GM12874 (cell line): ENCODE measurements at regions not wholly inside any gene's neighbourhood (a gene's known extent, or its start where the extent isn't known, plus 50 kb on each side); places are given as distances from the start of the nearest gene placed in this dataset.

Experiments used
- TF ChIP-seq, protein P1 (sequence below): IDR thresholded peaks from 2 replicates; pipeline ENCODE4 v1.5.1; 2011; ENCODE audit warnings: low read depth, mild to moderate bottlenecking, control low read depth, low read length, moderate library complexity; ENCODE audit not compliant: insufficient read depth

DNA sequence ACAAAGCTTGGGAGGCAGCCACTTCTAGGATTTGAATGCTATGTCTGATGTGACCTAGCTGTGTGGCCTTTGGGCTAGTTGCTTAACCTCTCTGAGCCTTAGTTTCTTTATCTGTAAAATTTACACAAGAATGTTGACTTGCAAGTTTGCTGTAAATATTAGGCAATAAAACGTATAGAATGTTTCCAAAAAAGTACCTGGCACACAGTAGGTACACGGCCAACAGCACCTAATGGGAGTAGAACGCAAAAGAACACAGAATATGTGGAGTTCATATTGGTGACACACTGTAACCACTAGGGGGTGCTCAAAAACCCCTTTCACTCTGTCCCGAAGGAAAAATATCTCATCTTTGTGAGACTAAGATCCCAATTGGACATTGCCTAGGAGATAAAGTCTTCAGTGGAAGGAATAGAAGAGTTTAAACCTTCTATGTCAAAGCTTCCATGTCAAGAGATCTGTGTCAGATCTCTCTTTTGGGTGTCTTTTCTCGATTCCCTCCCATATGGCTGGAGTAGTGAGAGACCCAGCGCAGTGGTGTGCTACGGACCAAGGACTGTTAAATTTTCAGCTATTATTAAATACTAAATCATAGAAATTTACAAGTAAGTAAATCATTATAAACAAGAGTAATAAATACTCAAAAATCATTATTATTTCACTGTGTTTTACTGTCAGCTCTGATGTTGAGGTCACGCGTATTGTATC is 145.4 kb upstream of the RAD23B start:
- TF ChIP-seq, protein P1, sequence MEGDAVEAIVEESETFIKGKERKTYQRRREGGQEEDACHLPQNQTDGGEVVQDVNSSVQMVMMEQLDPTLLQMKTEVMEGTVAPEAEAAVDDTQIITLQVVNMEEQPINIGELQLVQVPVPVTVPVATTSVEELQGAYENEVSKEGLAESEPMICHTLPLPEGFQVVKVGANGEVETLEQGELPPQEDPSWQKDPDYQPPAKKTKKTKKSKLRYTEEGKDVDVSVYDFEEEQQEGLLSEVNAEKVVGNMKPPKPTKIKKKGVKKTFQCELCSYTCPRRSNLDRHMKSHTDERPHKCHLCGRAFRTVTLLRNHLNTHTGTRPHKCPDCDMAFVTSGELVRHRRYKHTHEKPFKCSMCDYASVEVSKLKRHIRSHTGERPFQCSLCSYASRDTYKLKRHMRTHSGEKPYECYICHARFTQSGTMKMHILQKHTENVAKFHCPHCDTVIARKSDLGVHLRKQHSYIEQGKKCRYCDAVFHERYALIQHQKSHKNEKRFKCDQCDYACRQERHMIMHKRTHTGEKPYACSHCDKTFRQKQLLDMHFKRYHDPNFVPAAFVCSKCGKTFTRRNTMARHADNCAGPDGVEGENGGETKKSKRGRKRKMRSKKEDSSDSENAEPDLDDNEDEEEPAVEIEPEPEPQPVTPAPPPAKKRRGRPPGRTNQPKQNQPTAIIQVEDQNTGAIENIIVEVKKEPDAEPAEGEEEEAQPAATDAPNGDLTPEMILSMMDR = peak; percentile 58

DNA sequence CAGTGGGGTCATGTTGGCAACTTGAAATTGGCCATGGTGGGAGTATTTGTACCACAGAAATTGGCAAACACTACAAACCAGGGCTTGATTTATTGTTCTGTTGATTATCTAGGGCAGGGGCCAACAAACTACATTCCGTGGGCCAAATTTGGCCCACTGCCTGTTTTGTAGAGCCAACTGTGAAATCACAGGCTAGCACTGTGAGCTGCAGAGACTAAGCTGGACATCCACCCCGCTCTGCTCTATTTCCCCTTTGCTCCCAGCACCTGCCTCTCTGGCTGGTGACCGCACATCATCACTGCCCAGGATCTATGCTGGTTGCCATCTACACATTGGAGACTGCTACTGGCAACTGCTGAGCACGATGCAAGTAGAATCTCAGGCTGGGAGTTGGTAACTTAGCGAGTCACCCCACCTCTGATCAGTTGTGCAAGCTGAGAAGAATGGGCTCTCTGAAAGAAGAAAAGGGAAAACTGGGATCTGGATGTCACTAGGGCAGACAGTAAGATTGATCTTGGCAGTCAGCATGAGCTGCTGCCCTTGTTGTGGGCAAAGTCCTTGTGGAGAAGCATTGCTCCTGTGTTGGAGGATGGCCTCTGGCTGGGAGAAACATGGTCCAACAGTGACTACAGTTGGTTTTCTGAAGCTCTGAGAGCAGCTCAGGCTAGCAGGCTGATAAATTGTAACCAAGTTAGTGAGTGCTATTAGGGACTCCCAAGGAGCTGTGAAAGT is 144.7 kb upstream of the RAD23B start:
- TF ChIP-seq, protein P1 = no peak

DNA sequence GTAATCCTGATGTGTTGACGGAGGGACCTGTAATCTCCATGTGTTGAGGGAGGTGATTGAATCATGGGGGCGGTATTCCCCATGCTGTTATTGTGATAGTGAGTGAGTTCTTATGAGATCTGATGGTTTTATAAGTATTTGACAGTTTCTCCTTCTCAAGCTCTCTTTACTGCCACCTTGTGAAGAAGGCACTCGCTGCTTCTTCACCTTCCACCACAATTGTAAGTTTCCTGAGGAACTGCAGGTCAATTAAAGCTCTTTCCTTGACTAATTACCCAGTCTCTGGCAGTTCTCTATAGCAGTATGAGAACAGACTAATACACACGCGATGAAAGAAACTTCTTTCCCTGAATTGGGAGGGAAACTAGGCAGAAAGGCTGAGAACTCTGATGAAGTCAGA is 141.1 kb upstream of the RAD23B start:
- TF ChIP-seq, protein P1 = peak; percentile 34; the same call in 1 of the 2 replicates

DNA sequence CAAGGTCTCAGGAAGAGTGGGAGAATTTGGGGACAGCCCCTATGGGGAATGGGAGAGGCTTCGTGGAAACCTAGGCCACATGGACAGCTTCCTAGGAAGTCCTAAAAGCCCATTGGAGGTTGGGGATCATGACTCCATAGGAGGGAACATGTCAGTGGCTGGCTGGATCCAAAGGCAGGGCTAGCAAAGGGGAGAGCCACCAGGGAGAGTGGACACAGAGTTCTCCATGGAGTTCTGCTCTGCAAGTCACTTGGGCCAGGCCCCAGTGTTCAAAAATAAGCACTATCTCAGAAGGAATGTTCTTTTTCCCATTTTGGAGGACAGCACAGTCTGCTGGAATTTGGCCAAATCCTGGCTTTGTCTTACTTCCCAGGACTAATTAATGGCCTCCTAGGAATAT is 140.6 kb upstream of the RAD23B start:
- TF ChIP-seq, protein P1 = no peak

DNA sequence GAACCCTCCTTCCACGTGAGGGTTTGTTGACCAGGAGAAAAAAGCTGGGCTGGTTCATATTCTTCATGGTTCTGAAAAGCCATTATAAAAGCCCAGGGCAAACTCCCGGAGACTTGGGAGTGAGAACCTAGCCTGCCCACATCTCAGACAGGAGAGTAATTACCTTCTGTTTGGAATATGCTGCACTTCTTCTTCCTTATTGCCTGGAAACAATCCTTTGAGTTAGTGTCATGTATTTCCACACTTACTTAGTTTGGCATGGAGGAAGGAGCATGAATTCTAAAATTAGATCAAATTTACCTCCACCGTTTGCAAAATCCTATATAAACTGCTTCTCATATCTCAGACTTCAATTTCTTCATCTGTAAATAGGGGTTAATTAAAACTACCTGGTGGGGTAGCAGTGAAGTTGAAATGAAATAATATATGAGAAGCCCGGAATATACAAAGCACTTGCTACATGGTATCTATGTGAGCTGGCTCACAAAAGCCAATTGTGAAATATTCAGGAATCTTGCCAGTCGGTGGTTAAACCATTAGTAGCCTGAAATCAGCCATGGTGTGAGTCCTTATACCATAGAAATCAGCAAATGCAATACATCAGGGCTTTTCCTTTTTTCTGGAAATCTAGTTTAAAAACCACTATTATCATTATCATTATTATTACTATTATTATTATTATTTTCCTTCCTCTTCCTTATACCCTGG is 140.0 kb upstream of the RAD23B start:
- TF ChIP-seq, protein P1 = no peak

DNA sequence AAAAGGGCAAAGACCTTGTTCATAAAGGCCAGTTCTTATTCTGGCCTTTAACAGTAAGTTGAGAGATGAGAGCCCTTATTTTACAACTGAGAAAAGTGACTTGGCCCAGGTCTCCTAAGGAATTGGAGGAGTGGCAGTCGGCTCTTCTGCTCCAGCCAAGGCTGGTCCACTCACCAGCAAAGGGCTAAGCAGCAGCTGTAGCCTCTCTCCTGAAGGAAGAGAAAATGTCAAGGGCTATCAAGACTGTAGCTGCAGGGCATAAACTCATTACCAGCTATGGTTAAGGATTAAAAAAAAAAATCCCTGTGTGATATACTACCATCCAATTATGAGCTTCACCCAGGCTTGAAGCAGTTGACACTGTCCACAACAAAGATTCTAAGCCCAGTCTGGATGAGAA is 138.6 kb upstream of the RAD23B start:
- TF ChIP-seq, protein P1 = no peak

DNA sequence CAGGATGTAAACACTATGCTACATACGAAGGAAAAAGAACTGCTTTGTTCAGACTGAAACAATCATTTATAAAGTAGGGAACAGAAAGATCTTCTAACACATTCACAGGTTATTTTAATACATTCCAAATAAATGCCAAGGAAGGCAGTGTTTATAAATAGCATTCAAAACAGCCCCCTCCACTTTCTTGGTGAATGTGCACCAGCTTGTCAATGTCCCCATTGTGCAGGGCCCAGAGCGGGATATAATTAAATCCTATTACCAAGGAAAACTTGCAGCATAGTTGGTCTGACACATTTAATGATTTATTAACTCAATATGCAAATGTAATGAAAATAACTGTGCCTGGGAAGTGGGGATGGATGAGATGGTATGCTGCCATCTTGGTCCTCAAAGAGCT is 135.9 kb upstream of the RAD23B start:
- TF ChIP-seq, protein P1 = no peak
